DND-41 (cell line): ENCODE measurements at regions not wholly inside any gene's neighbourhood (a gene's known extent, or its start where the extent isn't known, plus 50 kb on each side); places are given as distances from the start of the nearest gene placed in this dataset.

Experiments used
- EZH2 ChIP-seq: IDR thresholded peaks from 3 replicates; pipeline ENCODE4 v1.6.1; 2012; ENCODE audit warnings: borderline replicate concordance, low read depth, mild to moderate bottlenecking, moderate library complexity, low read length, inconsistent platforms; ENCODE audit not compliant: severe bottlenecking
- TF ChIP-seq, protein P1 (sequence below): IDR thresholded peaks from 2 replicates; pipeline ENCODE4 v1.5.1; 2012; ENCODE audit warnings: borderline replicate concordance, low read length, moderate library complexity, mild to moderate bottlenecking; ENCODE audit not compliant: poor library complexity, severe bottlenecking; ENCODE audit errors: extremely low read depth

DNA sequence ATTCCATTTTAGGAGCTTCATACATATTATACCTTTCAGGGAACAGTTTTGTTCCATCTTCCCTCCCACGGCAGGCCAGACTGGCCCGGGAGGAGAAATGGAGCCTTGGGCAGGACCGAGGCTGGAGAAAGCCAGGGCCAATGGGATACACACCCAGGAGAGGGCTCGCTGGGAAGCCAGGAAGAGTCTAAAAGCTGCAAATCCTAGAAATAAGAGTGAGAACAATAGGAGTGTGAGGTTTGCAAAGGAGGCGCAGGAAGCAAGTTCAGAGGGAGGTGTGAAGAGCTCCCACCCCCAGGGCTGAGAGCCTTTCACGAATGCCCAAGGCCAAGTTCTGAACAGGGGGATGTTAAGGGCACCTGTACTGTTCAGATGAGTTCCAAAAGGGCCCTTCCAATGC, 67.5 kb upstream of the CPSF6 start:
- TF ChIP-seq, protein P1, sequence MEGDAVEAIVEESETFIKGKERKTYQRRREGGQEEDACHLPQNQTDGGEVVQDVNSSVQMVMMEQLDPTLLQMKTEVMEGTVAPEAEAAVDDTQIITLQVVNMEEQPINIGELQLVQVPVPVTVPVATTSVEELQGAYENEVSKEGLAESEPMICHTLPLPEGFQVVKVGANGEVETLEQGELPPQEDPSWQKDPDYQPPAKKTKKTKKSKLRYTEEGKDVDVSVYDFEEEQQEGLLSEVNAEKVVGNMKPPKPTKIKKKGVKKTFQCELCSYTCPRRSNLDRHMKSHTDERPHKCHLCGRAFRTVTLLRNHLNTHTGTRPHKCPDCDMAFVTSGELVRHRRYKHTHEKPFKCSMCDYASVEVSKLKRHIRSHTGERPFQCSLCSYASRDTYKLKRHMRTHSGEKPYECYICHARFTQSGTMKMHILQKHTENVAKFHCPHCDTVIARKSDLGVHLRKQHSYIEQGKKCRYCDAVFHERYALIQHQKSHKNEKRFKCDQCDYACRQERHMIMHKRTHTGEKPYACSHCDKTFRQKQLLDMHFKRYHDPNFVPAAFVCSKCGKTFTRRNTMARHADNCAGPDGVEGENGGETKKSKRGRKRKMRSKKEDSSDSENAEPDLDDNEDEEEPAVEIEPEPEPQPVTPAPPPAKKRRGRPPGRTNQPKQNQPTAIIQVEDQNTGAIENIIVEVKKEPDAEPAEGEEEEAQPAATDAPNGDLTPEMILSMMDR: no peak
- no peak for TF ChIP-seq EZH2
